ENCODE measurements at regions not wholly inside any gene's neighbourhood (a gene's known extent, or its start where the extent isn't known, plus 50 kb on each side); places are given as distances from the start of the nearest gene placed in this dataset.

GRCh38 chr6:137758661-137759060, 108.4 kb upstream of the TNFAIP3 start:
- no peaks in the 10 kb centered on the region for H3K36me3 ChIP-seq (ENCODE audit: control insufficient read depth in 4 of 4, insufficient read depth in 4 of 4, low read length in 4 of 4)
- no peak overlapping the region for H3K4me3 ChIP-seq
- DNase-seq (no peak), ATAC-seq (ENCODE audit: insufficient read depth, low FRiP score) (no peak)
- 91 to 100% methylated on average over 1 of the region's 1 CpG for WGBS, 2 donors
- no peaks in the 10 kb centered on the region for H3K9me3 ChIP-seq (ENCODE audit: control insufficient read depth in 4 of 4, insufficient read depth in 3 of 4, low read length in 3 of 4)
- H3K9ac ChIP-seq (ENCODE audit: insufficient read depth in 1 of 2, low read length in 2 of 2): no peak overlapping the region
- TF ChIP-seq CTCF (IDR thresholded peaks at IDR 0.05; ENCODE audit: control extremely low read depth, extremely low read depth): no peak
- H3K4me1 ChIP-seq (ENCODE audit: control insufficient read depth in 5 of 5, insufficient read depth in 5 of 5, low read length in 5 of 5): no peaks in the 10 kb centered on the region
- H3K27ac ChIP-seq (ENCODE audit: low read depth in 1 of 2, low read length in 1 of 2): no peak overlapping the region
- no peaks in the 10 kb centered on the region for H3K27me3 ChIP-seq (ENCODE audit: control insufficient read depth in 3 of 3, insufficient read depth in 3 of 3, low read length in 2 of 3)

GRCh38 chr6:137759624-137760023, 107.4 kb upstream of the TNFAIP3 start:
- H3K27ac ChIP-seq (ENCODE audit: low read depth in 1 of 2, low read length in 1 of 2): no peak overlapping the region
- TF ChIP-seq CTCF (IDR thresholded peaks at IDR 0.05; ENCODE audit: control extremely low read depth, extremely low read depth): no peak
- WGBS, 2 donors: 81 to 86% methylated on average over 1 of the region's 1 CpG
- DNase-seq (no peak), ATAC-seq (ENCODE audit: insufficient read depth, low FRiP score) (no peak)
- no peak overlapping the region for H3K4me3 ChIP-seq
- no peak overlapping the region for H3K9ac ChIP-seq (ENCODE audit: insufficient read depth in 1 of 2, low read length in 2 of 2)
- H3K36me3 ChIP-seq (ENCODE audit: control insufficient read depth in 4 of 4, insufficient read depth in 4 of 4, low read length in 4 of 4): no peaks in the 10 kb centered on the region
- H3K4me1 ChIP-seq (ENCODE audit: control insufficient read depth in 5 of 5, insufficient read depth in 5 of 5, low read length in 5 of 5): no peaks in the 10 kb centered on the region
- H3K9me3 ChIP-seq (ENCODE audit: control insufficient read depth in 4 of 4, insufficient read depth in 3 of 4, low read length in 3 of 4): no peaks in the 10 kb centered on the region
- no peaks in the 10 kb centered on the region for H3K27me3 ChIP-seq (ENCODE audit: control insufficient read depth in 3 of 3, insufficient read depth in 3 of 3, low read length in 2 of 3)

GRCh38 chr6:137761072-137761471, 106.0 kb upstream of the TNFAIP3 start:
- no peaks in the 10 kb centered on the region for H3K4me1 ChIP-seq (ENCODE audit: control insufficient read depth in 5 of 5, insufficient read depth in 5 of 5, low read length in 5 of 5)
- H3K9me3 ChIP-seq (ENCODE audit: control insufficient read depth in 4 of 4, insufficient read depth in 3 of 4, low read length in 3 of 4): no peaks in the 10 kb centered on the region
- WGBS, 2 donors: 60 to 89% methylated on average over 1 of the region's 1 CpG
- H3K4me3 ChIP-seq: no peak overlapping the region
- no peak overlapping the region for H3K27ac ChIP-seq (ENCODE audit: low read depth in 1 of 2, low read length in 1 of 2)
- TF ChIP-seq CTCF (IDR thresholded peaks at IDR 0.05; ENCODE audit: control extremely low read depth, extremely low read depth): no peak
- no peaks in the 10 kb centered on the region for H3K36me3 ChIP-seq (ENCODE audit: control insufficient read depth in 4 of 4, insufficient read depth in 4 of 4, low read length in 4 of 4)
- H3K27me3 ChIP-seq (ENCODE audit: control insufficient read depth in 3 of 3, insufficient read depth in 3 of 3, low read length in 2 of 3): no peaks in the 10 kb centered on the region
- DNase-seq (no peak), ATAC-seq (ENCODE audit: insufficient read depth, low FRiP score) (no peak)
- no peak overlapping the region for H3K9ac ChIP-seq (ENCODE audit: insufficient read depth in 1 of 2, low read length in 2 of 2)

- H3K27me3 ChIP-seq (ENCODE audit: control insufficient read depth in 3 of 3, insufficient read depth in 3 of 3, low read length in 2 of 3): no peaks in the 10 kb centered on the region
- H3K9me3 ChIP-seq (ENCODE audit: control insufficient read depth in 4 of 4, insufficient read depth in 3 of 4, low read length in 3 of 4): no peaks in the 10 kb centered on the region
- no peaks in the 10 kb centered on the region for H3K4me1 ChIP-seq (ENCODE audit: control insufficient read depth in 5 of 5, insufficient read depth in 5 of 5, low read length in 5 of 5)
- ATAC-seq (ENCODE audit: insufficient read depth, low FRiP score) (no peak), DNase-seq (no peak)
- H3K4me3 ChIP-seq: no peak overlapping the region
- TF ChIP-seq CTCF (IDR thresholded peaks at IDR 0.05; ENCODE audit: control extremely low read depth, extremely low read depth): no peak
- H3K36me3 ChIP-seq (ENCODE audit: control insufficient read depth in 4 of 4, insufficient read depth in 4 of 4, low read length in 4 of 4): no peaks in the 10 kb centered on the region
- 72 to 77% methylated on average over 2 of the region's 2 CpGs for WGBS, 2 donors
- no peak overlapping the region for H3K9ac ChIP-seq (ENCODE audit: insufficient read depth in 1 of 2, low read length in 2 of 2)
- H3K27ac ChIP-seq (ENCODE audit: low read depth in 1 of 2, low read length in 1 of 2): no peak overlapping the region
These were observed 105.6 kb upstream of the TNFAIP3 start for GRCh38 chr6:137761487-137761886.
